A549 (cell line): ENCODE measurements at regions not wholly inside any gene's neighbourhood (a gene's known extent, or its start where the extent isn't known, plus 50 kb on each side); places are given as distances from the start of the nearest gene placed in this dataset.

ENCODE experiments used
- ATAC-seq, 2 experiments: fragments of 200-7000 bp in 1 of 2; fragments of >200 bp in 1 of 2; cut with Nextera tagmentation in 1 of 2; cut with Tn5 transposase in 1 of 2; 3 replicates each; pipeline versions ENCODE4 v1.8.0 to v1.9.1; 2018 to 2020; ENCODE audit warnings: mild to moderate bottlenecking in 1 of 2, moderate library complexity in 1 of 2
- CTCF ChIA-PET: fragments of 300-600 bp; sonication (Branson Sonifier 250); formaldehyde crosslinking; extraction: SDS; loops from one replicate; lab custom pipeline; 2021; ENCODE audit warnings: antibody characterized with exemption, inconsistent platforms; lab: Yijun Ruan, JAX
- POLR2A ChIA-PET: fragments of 350-600 bp; formaldehyde crosslinking; extraction: SDS; loops from one replicate; lab custom pipeline; 2021; ENCODE audit warnings: antibody characterized with exemption, inconsistent platforms; lab: Yijun Ruan, JAX
- DNase-seq, 2 experiments: peaks; one replicate each; pipeline versions ENCODE4 v3.0.0 to v3.0.0-alpha.2; 2011 to 2016; ENCODE audit warnings: low read depth in 1 of 2, low spot score in 1 of 2
- FAIRE-seq: peaks from 2 replicates; lab custom pipeline; 2011; peaks lifted over from hg19 to GRCh38; lab: Jason Lieb, UNC
- H3K27ac ChIP-seq, 2 experiments: fragments of >200 bp; sonication (Bioruptor Twin); formaldehyde crosslinking; 3 replicates each; pipeline ENCODE4 v1.5.1; 2016 to 2017
- H3K4me1 ChIP-seq: fragments of >200 bp; sonication (Bioruptor Twin); formaldehyde crosslinking; 3 replicates; pipeline ENCODE4 v1.6.1; 2016
- H3K4me2 ChIP-seq: fragments of >200 bp; sonication (Bioruptor Twin); formaldehyde crosslinking; 3 replicates; pipeline ENCODE4 v1.6.1; 2016
- H3K4me3 ChIP-seq: fragments of >200 bp; sonication (Bioruptor Twin); formaldehyde crosslinking; 3 replicates; pipeline ENCODE4 v1.5.1; 2016
- H3K9me3 ChIP-seq: fragments of >200 bp; sonication (Bioruptor Twin); formaldehyde crosslinking; 3 replicates; pipeline ENCODE4 v1.6.1; 2016
- BCL3 ChIP-seq: fragments of >200 bp; sonication (Bioruptor Twin); formaldehyde crosslinking; IDR thresholded peaks from 3 replicates; pipeline ENCODE4 v1.6.1; 2016
- BHLHE40 ChIP-seq: IDR thresholded peaks from 2 replicates; pipeline ENCODE4 v1.6.1; 2012; ENCODE audit warnings: low read depth, low read length, inconsistent platforms
- CBX8 ChIP-seq: fragments of 200-600 bp; sonication (generic); IDR thresholded peaks from 2 replicates; pipeline ENCODE4 v1.6.1; 2016
- CEBPB ChIP-seq, 2 experiments: fragments of >200 bp in 1 of 2; sonication (Bioruptor Twin) in 1 of 2; formaldehyde crosslinking in 1 of 2; IDR thresholded peaks; 2 replicates each; pipeline ENCODE4 v1.6.1; 2012 to 2016
- E2F6 ChIP-seq: IDR thresholded peaks from 2 replicates; pipeline ENCODE4 v1.6.1; 2012; ENCODE audit warnings: low read depth, borderline replicate concordance
- EHF ChIP-seq: fragments of 250-450 bp; sonication (Bioruptor Pico); IDR thresholded peaks from 2 replicates; pipeline ENCODE4 v1.5.0; 2020; ENCODE audit warnings: mild to moderate bottlenecking
- ESRRA ChIP-seq: fragments of 150-350 bp; IDR thresholded peaks from 2 replicates; pipeline ENCODE4 v1.6.1; 2014; ENCODE audit warnings: mild to moderate bottlenecking, low read length, borderline replicate concordance
- FOSB ChIP-seq: fragments of 250-450 bp; sonication (Bioruptor Pico); IDR thresholded peaks from 2 replicates; pipeline ENCODE4 v1.5.0; 2020; ENCODE audit warnings: mild to moderate bottlenecking, moderate library complexity
- GATA3 ChIP-seq: IDR thresholded peaks from 2 replicates; pipeline ENCODE4 v1.6.1; 2012; ENCODE audit warnings: borderline replicate concordance
- HEYL ChIP-seq: fragments of 250-450 bp; sonication (Bioruptor Pico); IDR thresholded peaks from 2 replicates; pipeline ENCODE4 v1.8.0; 2021; ENCODE audit warnings: mild to moderate bottlenecking, moderate library complexity
- HMGXB4 ChIP-seq: fragments of 250-450 bp; sonication (Bioruptor Pico); IDR thresholded peaks from 2 replicates; pipeline ENCODE4 v1.5.0; 2021; ENCODE audit warnings: mild to moderate bottlenecking, moderate library complexity, borderline replicate concordance
- HOXA7 ChIP-seq: fragments of 250-450 bp; sonication (Bioruptor Pico); IDR thresholded peaks from 2 replicates; pipeline ENCODE4 v1.5.0; 2020; ENCODE audit warnings: mild to moderate bottlenecking, moderate library complexity
- KDM1A ChIP-seq: fragments of 200-600 bp; sonication (generic); IDR thresholded peaks from 2 replicates; pipeline ENCODE4 v1.6.1; 2016; ENCODE audit warnings: low read depth, mild to moderate bottlenecking
- MAX ChIP-seq: IDR thresholded peaks from 2 replicates; pipeline ENCODE4 v1.6.1; 2012
- MYC ChIP-seq: IDR thresholded peaks from 2 replicates; pipeline ENCODE4 v1.6.1; 2012; ENCODE audit warnings: mild to moderate bottlenecking, inconsistent platforms, low read length, improper control_type of control experiment, borderline replicate concordance
- NFE2L2 ChIP-seq: fragments of 150-350 bp; conservative IDR thresholded peaks from 2 replicates; pipeline ENCODE4 v1.6.1; 2014; ENCODE audit warnings: low read length
- PHF8 ChIP-seq: fragments of 200-600 bp; sonication (generic); IDR thresholded peaks from 2 replicates; pipeline ENCODE4 v1.6.1; 2016; ENCODE audit warnings: low read depth, mild to moderate bottlenecking, antibody characterized with exemption, moderate library complexity, borderline replicate concordance
- RAD21 ChIP-seq, 2 experiments: fragments of >200 bp in 1 of 2; sonication (Bioruptor Twin) in 1 of 2; formaldehyde crosslinking in 1 of 2; IDR thresholded peaks in 1 of 2; conservative IDR thresholded peaks in 1 of 2; 2 replicates in 1 of 2; 3 replicates in 1 of 2; pipeline ENCODE4 v1.6.1; 2012 to 2018; ENCODE audit warnings: inconsistent platforms in 1 of 2
- RARB ChIP-seq: fragments of 250-450 bp; sonication (Bioruptor Pico); IDR thresholded peaks from 2 replicates; pipeline ENCODE4 v1.8.0; 2021; ENCODE audit warnings: mild to moderate bottlenecking, moderate library complexity
- REST ChIP-seq: fragments of 200-600 bp; sonication (generic); IDR thresholded peaks from 2 replicates; pipeline ENCODE4 v1.6.1; 2016; ENCODE audit warnings: antibody characterized with exemption, mild to moderate bottlenecking, moderate library complexity
- SMC3 ChIP-seq: fragments of >200 bp; sonication (Bioruptor Twin); formaldehyde crosslinking; IDR thresholded peaks from 3 replicates; pipeline ENCODE4 v1.6.1; 2018; ENCODE audit warnings: inconsistent platforms
- ZNF302 ChIP-seq: fragments of 250-450 bp; sonication (Bioruptor Pico); IDR thresholded peaks from 2 replicates; pipeline ENCODE4 v1.9.0; 2021; ENCODE audit warnings: inconsistent platforms, mild to moderate bottlenecking, moderate library complexity
- ZSCAN20 ChIP-seq: fragments of 250-450 bp; sonication (Bioruptor Pico); IDR thresholded peaks from 2 replicates; pipeline ENCODE4 v1.8.0; 2022; ENCODE audit warnings: mild to moderate bottlenecking, moderate library complexity
- WGBS: methylation state at CpG from one replicate; pipeline ENCODE4 v1.1.6; 2017; ENCODE audit errors: missing lambda C conversion rate; 5-methylcytosine and 5-hydroxymethylcytosine counted together

- ATAC-seq = no peak
- no peak for TF ChIP-seq MAX
- no peak for TF ChIP-seq RARB
- no peak for TF ChIP-seq CBX8
- no peak for TF ChIP-seq BHLHE40
- no peak for TF ChIP-seq KDM1A
- no peak for TF ChIP-seq MYC
- TF ChIP-seq HMGXB4 (CRISPR knock-in tag) = no peak
- no peak for TF ChIP-seq FOSB (CRISPR knock-in tag)
- TF ChIP-seq SMC3 = no peak
- TF ChIP-seq ZSCAN20 = no peak
- no peak for TF ChIP-seq EHF (CRISPR knock-in tag)
- TF ChIP-seq ZNF302 (CRISPR knock-in tag) = no peak
- TF ChIP-seq RAD21 (conservative IDR thresholded peaks at IDR 0.05 in 1 of 2, IDR thresholded peaks at IDR 0.05 in 1 of 2) = no peak
- TF ChIP-seq CEBPB (IDR thresholded peaks at IDR 0.05) = no peak
- no peak for TF ChIP-seq BCL3
Measured at GRCh38 chrX:20325786-20326388, 59.2 kb upstream of the RPS6KA3 start.

GRCh38 chrX:20322887-20323286 is 56.2 kb upstream of the RPS6KA3 start:
- ChIA-PET CTCF (no interaction called here), POLR2A (no interaction called here)
- H3K4me2 ChIP-seq = no peak overlapping the region
- TF ChIP-seq ESRRA (no peak), BCL3 (no peak), RARB (no peak), GATA3 (no peak), EHF (CRISPR knock-in tag) (no peak), NFE2L2 (no peak), PHF8 (no peak), E2F6 (no peak), HEYL (CRISPR knock-in tag) (no peak), HOXA7 (CRISPR knock-in tag) (no peak), REST (no peak)
- no peak for ATAC-seq
- WGBS = 85% methylated on average over 5 of the region's 5 CpGs
- H3K27ac ChIP-seq = no peak overlapping the region
- no peak overlapping the region for H3K4me3 ChIP-seq
- DNase-seq = no peak
- H3K9me3 ChIP-seq = no peaks in the 10 kb centered on the region
- no peak for FAIRE-seq
- H3K4me1 ChIP-seq = no peaks in the 10 kb centered on the region

More at GRCh38 chrX:20325786-20326388, 59.2 kb upstream of the RPS6KA3 start:
- WGBS = 77% methylated on average over 6 of the region's 6 CpGs
- no peak overlapping the region for H3K4me2 ChIP-seq
- H3K4me3 ChIP-seq = no peak overlapping the region
- no peak for FAIRE-seq
- H3K27ac ChIP-seq = no peak overlapping the region
- no peaks in the 10 kb centered on the region for H3K4me1 ChIP-seq
- DNase-seq = no peak
- POLR2A ChIA-PET = no interaction called here
- CTCF ChIA-PET = interaction anchor here (1.3 kb wide), 1 partner anchor 9 kb away, joined by 3 read pairs; no protein-coding TSS in a partner anchor
- H3K9me3 ChIP-seq = no peaks in the 10 kb centered on the region
